ACHN (cell line): ENCODE measurements at regions not wholly inside any gene's neighbourhood (a gene's known extent, or its start where the extent isn't known, plus 50 kb on each side); places are given as distances from the start of the nearest gene placed in this dataset.

ENCODE experiments used
- DNase-seq: peaks from one replicate; pipeline ENCODE4 v3.0.0-alpha.2; 2015
- in situ Hi-C: cut with HindIII; loops from 2 replicates; pipeline ENCODE4 v1.10.0; 2017; ENCODE audit warnings: low sequenced_read_pairs, low pct_ligation_motif_present, low pct_unique_long_range_greater_than_20kb

DNA sequence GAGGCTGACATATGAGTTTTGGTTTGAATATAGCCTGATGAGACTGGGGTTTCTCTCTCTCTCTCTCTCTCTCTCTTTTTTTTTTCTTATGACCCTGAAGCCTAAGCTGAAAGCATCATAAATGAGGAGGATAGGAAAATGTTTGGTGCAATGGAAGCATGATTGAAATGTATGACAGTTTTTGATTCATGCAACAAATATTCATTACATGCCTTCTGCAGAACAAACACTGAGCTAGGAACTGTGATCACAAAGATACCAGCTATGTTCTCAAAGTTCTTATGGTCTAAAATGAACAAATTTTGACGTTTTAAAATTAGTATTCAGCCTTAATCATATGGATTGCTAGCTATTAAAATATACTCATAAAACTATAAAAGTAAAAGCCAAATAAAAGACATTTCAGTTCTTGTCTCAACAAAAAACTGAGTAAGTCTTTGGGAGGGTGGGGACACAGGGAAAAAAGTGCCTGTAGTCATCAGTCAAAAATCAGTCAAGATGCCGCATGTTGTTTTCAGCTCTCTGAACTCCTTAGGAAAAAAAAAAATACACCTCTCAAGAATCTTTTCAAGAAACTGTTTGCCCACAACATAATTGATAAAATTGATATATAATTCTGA is 57.2 kb downstream of the NKX6-1 start:
- in situ Hi-C loops: no loop called here
- no peak for DNase-seq

DNA sequence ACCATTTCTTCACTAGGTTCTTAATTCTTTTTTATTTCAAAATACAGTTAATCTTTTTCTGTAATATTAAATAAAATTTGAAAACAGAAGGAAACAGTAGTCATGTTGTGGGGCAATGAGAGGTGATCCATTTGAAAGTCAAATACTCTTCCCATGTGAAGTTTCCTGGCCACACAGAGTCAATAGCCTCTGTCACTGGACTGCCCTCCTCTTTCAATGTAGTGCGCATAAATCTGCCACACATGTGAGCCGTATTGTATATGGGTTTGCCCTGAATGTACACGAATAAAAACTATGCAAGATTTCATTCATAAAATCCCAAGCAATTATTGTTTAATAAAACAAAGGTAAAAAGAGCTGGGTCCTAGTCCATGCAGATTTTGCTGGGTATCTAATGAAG is 59.1 kb downstream of the NKX6-1 start:
- in situ Hi-C loops: no loop called here
- DNase-seq: no peak

GRCh38 chr4:84436812-84437211 is 62.3 kb downstream of the NKX6-1 start:
- no peak for DNase-seq
- in situ Hi-C loops: no loop called here

DNA sequence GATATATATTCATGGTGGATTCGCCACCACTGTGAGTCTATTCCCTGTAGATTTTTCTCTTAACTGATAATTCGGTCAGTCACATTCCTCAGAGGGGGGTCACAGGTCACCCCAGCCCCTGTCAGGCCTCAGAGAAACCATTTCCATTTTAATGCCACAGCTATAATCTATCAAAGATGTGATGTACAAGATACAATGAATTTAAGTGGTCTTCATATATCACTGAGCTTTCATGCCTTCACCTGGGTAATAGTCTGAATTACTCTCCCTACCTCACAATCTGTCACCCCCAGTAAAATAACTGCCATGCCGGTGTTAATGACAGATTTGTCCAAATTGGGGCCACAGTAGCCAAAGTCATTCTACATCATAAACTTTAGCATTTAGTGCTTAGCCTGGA is 64.7 kb downstream of the NKX6-1 start:
- no peak for DNase-seq
- in situ Hi-C loops: no loop called here

- no peak for DNase-seq
- in situ Hi-C loops: no loop called here
Measured at GRCh38 chr4:84433633-84434222, 65.4 kb downstream of the NKX6-1 start.

- in situ Hi-C loops: no loop called here
Measured at GRCh38 chr4:84432713-84433112, 66.4 kb downstream of the NKX6-1 start.

DNA sequence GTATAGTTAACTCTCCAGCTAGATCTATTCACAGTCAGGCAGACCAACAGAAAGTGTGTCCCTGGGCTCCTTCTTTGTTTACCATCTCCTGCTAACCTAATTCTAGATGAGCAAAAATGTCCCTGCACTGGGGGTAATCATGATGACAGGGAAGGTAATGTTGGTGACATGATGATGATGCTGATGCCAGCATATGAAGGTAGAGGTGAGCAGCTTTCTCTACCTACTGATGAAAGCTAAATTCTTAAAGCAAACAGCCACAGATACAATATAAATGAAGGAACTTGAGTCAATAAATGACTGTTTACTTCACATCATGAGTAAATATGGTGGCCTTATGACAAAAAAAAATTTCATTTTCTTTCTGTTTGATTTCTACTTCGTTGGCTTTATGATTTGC is 78.5 kb downstream of the NKX6-1 start:
- in situ Hi-C loops: no loop called here

More at GRCh38 chr4:84432713-84433112, 66.4 kb downstream of the NKX6-1 start:
- DNase-seq: no peak

DNA sequence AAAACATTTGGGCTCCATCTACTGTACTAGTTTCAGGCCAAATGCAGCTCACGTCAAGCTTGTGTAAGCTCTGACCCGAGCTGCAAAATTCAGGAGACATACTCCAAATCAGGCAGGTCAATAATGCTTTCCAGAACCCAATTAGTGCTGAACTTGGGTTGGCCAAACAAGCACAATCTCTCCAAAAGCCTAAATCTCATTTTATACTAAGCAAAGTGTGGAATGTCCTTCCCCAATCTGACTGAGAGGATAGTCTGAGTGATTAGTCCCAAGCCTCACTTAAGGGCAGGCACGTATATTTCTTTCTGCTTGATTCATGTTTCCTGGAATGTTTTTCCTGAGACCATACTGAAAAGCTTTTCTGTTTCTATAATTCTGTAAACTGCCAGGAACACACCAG is 79.9 kb downstream of the NKX6-1 start:
- no peak for DNase-seq
- in situ Hi-C loops: no loop called here

More for the DNA sequence above, 78.5 kb downstream of the NKX6-1 start:
- no peak for DNase-seq

GRCh38 chr4:84417997-84418709 is 80.9 kb downstream of the NKX6-1 start:
- DNase-seq: no peak
- in situ Hi-C loops: no loop called here

DNA sequence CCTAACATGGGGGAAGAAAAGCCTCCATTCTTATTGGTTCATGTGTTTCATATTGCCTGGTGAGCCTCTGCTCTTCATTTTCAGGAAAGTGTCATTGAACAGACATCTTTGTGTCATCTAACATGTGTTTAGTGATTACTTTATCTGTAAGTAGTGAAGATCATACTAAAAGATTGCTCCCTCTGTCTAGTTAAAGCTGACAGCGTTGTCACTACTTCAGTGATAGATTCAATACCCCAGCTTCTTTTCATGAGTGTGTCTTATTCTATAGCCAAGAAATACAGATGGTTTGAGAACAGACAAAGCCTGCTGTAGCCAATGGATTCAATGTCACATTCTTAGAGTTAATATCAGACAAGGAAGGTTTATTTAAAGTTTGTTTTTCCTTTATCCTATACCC is 85.1 kb downstream of the NKX6-1 start:
- DNase-seq: no peak
- in situ Hi-C loops: no loop called here

GRCh38 chr4:84413480-84413879 is 85.6 kb downstream of the NKX6-1 start:
- in situ Hi-C loops: no loop called here
- DNase-seq: no peak

- in situ Hi-C loops: no loop called here
- no peak for DNase-seq
Measured at GRCh38 chr4:84412062-84412461, 87.0 kb downstream of the NKX6-1 start.

GRCh38 chr4:84407554-84408407 is 91.3 kb downstream of the NKX6-1 start:
- in situ Hi-C loops: no loop called here
- DNase-seq: peak; percentile 7

DNA sequence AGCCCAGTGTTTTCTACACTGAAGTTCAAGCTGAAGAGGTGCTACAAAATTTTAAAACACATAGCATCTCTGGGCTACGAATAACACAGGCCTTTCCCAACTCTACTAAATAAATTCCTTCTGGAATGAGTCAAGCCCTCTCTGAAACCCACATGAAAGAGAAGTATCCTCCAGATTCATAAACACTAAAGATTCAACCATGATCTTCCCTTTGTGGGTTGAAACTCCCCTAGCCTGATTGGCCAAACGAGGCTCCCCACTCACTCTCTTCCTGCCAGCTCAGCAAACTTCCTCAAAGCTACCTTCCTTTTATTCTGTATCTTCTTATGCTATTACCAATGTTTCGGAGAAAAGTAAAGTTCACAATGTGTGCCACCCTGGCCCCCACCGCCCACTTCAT is 95.4 kb downstream of the NKX6-1 start:
- no peak for DNase-seq
- in situ Hi-C loops: no loop called here

DNA sequence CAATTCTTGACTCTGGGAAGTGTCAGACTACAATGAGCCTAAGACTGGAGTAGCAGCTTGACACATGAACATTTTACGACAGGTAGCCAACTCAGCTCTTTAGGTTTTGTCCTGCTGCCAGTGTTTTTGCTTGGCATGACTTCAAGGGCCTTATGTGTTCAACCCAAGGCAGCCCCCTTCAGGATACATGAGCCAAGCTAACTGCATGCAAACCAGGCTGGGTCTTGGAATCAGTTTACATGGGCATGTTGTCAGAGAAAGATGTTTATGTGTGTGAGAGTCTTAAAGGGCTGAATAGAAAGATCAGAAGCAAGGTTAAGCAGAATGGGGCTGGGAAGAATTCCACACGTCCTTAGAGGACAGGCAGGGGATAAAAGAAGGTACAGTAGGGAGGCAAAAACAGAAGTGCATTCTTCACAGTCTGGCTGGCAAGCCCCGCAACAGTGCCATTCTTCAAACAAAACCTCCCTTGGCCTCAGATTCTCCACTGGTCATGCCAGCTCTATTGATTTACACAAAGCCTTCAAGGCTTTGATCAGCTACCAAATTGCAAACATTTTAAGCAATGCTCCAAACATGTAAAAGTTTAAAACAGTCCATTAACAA is 97.3 kb downstream of the NKX6-1 start:
- in situ Hi-C loops: no loop called here
- no peak for DNase-seq

DNA sequence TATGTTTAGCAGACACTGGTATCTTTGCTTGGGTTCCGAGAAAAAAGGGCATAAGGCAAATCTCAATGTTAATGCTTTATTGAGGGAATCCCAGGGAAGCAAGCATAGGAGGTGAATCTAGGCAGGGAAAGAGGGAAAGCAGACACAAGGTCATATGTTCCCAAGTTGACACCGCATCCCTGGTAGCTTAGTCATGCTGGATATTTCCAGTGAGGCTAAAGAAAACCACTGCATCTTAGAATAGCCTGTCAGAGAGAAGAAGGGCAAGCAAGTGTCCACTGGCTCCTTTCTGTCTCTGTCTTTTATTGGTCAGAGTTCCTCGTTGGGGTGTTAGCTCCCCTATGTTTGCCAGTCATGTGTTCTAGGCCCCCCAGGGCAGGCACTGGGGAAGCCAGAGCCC is 104.7 kb downstream of the NKX6-1 start:
- peak; percentile 17 for DNase-seq
- in situ Hi-C loops: no loop called here

GRCh38 chr4:84392951-84393590 is 106.0 kb downstream of the NKX6-1 start:
- in situ Hi-C loops: no loop called here

DNA sequence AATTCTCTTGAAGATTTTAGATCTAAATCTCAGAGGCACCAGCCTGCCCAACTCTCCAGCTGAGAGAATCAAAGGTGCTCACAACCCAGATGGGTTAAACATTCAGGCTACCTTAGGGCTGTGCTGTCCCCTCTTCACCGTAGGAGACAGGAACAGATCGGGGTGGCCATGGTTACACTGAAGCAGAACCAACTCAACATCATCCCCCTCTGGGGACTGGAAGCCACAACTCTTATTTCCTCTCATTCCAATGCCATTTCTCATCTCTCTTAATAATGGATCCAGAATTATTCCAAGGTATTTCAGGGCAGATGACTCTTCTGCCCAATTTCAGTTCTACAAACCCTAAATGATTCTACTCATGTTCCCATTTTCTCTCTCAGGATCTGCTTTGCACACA is 109.7 kb downstream of the NKX6-1 start:
- peak; percentile 48 for DNase-seq
- in situ Hi-C loops: no loop called here

More at GRCh38 chr4:84392951-84393590, 106.0 kb downstream of the NKX6-1 start:
- no peak for DNase-seq
